Peyer's patch (tissue), 4 donors: ENCODE measurements at regions not wholly inside any gene's neighbourhood (a gene's known extent, or its start where the extent isn't known, plus 50 kb on each side); places are given as distances from the start of the nearest gene placed in this dataset.

Experiments
- POLR2A ChIP-seq, 2 donors: fragments of 450-650 bp; IDR thresholded peaks; one replicate each; pipeline ENCODE4 v1.5.1; 2017; ENCODE audit warnings: antibody characterized with exemption in 2 of 2, mild to moderate bottlenecking in 2 of 2, moderate library complexity in 2 of 2
- TF ChIP-seq, protein P1 (sequence below), 6 experiments: fragments of 450-650 bp in 4 of 6; fragments of 200-600 bp in 2 of 6; sonication (generic) in 1 of 6; IDR thresholded peaks; one replicate each; pipeline ENCODE4 v1.5.1; 2017 to 2019; ENCODE audit warnings: antibody characterized with exemption in 6 of 6, mild to moderate bottlenecking in 3 of 6, moderate library complexity in 1 of 6

DNA sequence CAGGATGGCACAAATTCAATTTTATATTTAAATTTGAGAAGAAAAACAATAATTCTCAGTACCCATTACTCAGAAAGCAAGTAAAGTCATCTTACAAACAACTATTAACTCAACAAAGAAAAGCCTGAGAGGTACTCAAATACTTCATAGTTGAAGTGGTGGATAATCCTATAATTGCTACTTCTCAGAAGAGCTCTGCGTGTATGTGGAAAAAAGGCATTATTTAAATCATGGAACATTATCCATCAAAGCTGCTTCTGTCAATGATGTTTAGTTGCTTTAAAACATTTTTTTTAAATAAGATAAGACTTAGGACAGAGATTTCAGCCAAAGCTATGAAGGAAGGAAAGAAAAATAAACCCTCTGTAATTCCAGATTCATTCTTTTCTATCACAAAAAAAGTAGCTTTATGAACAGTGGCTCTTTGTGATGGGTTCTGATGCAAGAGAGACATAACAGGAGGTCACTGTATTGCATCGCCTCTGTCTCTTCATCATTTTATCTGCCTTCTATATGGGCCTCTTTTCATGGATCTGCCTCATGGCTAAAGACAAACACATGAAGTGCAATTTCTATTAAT is 367.9 kb upstream of the SLC35B3 start:
- TF ChIP-seq, protein P1, sequence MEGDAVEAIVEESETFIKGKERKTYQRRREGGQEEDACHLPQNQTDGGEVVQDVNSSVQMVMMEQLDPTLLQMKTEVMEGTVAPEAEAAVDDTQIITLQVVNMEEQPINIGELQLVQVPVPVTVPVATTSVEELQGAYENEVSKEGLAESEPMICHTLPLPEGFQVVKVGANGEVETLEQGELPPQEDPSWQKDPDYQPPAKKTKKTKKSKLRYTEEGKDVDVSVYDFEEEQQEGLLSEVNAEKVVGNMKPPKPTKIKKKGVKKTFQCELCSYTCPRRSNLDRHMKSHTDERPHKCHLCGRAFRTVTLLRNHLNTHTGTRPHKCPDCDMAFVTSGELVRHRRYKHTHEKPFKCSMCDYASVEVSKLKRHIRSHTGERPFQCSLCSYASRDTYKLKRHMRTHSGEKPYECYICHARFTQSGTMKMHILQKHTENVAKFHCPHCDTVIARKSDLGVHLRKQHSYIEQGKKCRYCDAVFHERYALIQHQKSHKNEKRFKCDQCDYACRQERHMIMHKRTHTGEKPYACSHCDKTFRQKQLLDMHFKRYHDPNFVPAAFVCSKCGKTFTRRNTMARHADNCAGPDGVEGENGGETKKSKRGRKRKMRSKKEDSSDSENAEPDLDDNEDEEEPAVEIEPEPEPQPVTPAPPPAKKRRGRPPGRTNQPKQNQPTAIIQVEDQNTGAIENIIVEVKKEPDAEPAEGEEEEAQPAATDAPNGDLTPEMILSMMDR (IDR thresholded peaks at IDR 0.05): no peak
- TF ChIP-seq POLR2A (IDR thresholded peaks at IDR 0.05): no peak
